ENCODE measurements at regions not wholly inside any gene's neighbourhood (a gene's known extent, or its start where the extent isn't known, plus 50 kb on each side); places are given as distances from the start of the nearest gene placed in this dataset.

- DNase-seq (ENCODE audit: low spot score) = no peak
These were observed 1566.9 kb upstream of the TMEM132C start for GRCh38 chr12:126700096-126700495.

GRCh38 chr12:126704609-126705008 lies 1562.4 kb upstream of the TMEM132C start:
- DNase-seq (ENCODE audit: low spot score) = no peak

- DNase-seq (ENCODE audit: low spot score) = no peak
These were observed 1560.7 kb upstream of the TMEM132C start for GRCh38 chr12:126706300-126706699.

- peak; percentile 28 for DNase-seq (ENCODE audit: low spot score)
These were observed 1558.5 kb upstream of the TMEM132C start for GRCh38 chr12:126708492-126708896.

- DNase-seq (ENCODE audit: low spot score) = no peak
These were observed 1548.6 kb upstream of the TMEM132C start for GRCh38 chr12:126718365-126718764.

GRCh38 chr12:126719912-126720705 lies 1546.9 kb upstream of the TMEM132C start:
- DNase-seq (ENCODE audit: low spot score) = no peak

GRCh38 chr12:126726481-126727217 lies 1540.3 kb upstream of the TMEM132C start:
- DNase-seq (ENCODE audit: low spot score) = no peak

- no peak for DNase-seq (ENCODE audit: low spot score)
These were observed 1539.5 kb upstream of the TMEM132C start for GRCh38 chr12:126727218-126728075.

- DNase-seq (ENCODE audit: low spot score) = no peak
These were observed 1532.7 kb upstream of the TMEM132C start for GRCh38 chr12:126734296-126734695.

GRCh38 chr12:126734710-126735109 lies 1532.3 kb upstream of the TMEM132C start:
- DNase-seq (ENCODE audit: low spot score) = no peak

GRCh38 chr12:126741536-126742240 lies 1525.3 kb upstream of the TMEM132C start:
- DNase-seq (ENCODE audit: low spot score) = no peak

GRCh38 chr12:126742241-126742641 lies 1524.7 kb upstream of the TMEM132C start:
- DNase-seq (ENCODE audit: low spot score) = no peak

- peak; percentile 56 for DNase-seq (ENCODE audit: low spot score)
These were observed 1519.3 kb upstream of the TMEM132C start for GRCh38 chr12:126747530-126748149.

GRCh38 chr12:126752021-126752420 lies 1514.9 kb upstream of the TMEM132C start:
- no peak for DNase-seq (ENCODE audit: low spot score)

- no peak for DNase-seq (ENCODE audit: low spot score)
These were observed 1509.6 kb upstream of the TMEM132C start for GRCh38 chr12:126757326-126757725.

- no peak for DNase-seq (ENCODE audit: low spot score)
These were observed 1506.9 kb upstream of the TMEM132C start for GRCh38 chr12:126760092-126760491.

GRCh38 chr12:126761420-126761819 lies 1505.5 kb upstream of the TMEM132C start:
- no peak for DNase-seq (ENCODE audit: low spot score)

- no peak for DNase-seq (ENCODE audit: low spot score)
These were observed 1504.8 kb upstream of the TMEM132C start for GRCh38 chr12:126762150-126762549.

- DNase-seq (ENCODE audit: low spot score) = no peak
These were observed 1503.6 kb upstream of the TMEM132C start for GRCh38 chr12:126763359-126763758.

- DNase-seq (ENCODE audit: low spot score) = no peak
These were observed 1499.6 kb upstream of the TMEM132C start for GRCh38 chr12:126767334-126767733.

- peak; percentile 51 for DNase-seq (ENCODE audit: low spot score)
These were observed 1498.5 kb upstream of the TMEM132C start for GRCh38 chr12:126768517-126768916.
